Spleen (tissue), 7 donors: ENCODE measurements at regions not wholly inside any gene's neighbourhood (a gene's known extent, or its start where the extent isn't known, plus 50 kb on each side); places are given as distances from the start of the nearest gene placed in this dataset.

Source experiments
- CTCF ChIP-seq, 11 experiments: fragments of 200-600 bp in 7 of 11; fragments of 450-650 bp in 4 of 11; sonication (generic) in 4 of 11; IDR thresholded peaks in 8 of 11; conservative IDR thresholded peaks in 3 of 11; 1 replicate in 7 of 11; 2 replicates in 4 of 11; pipeline versions ENCODE4 v1.4.0 to v1.8.0; 2016 to 2021; ENCODE audit warnings: antibody characterized with exemption in 11 of 11, inconsistent platforms in 4 of 11, mild to moderate bottlenecking in 1 of 11
- POLR2A ChIP-seq, 3 donors: fragments of 450-650 bp; IDR thresholded peaks; one replicate each; pipeline ENCODE4 v1.5.1; 2017; ENCODE audit warnings: antibody characterized with exemption in 3 of 3, mild to moderate bottlenecking in 1 of 3
- POLR2AphosphoS5 ChIP-seq, 3 donors: sonication (generic); formaldehyde crosslinking; IDR thresholded peaks; one replicate each; pipeline ENCODE4 v1.5.1; 2017; ENCODE audit warnings: antibody characterized with exemption in 3 of 3
- donor health status: DM: no; HTN: no; CAD: no; lungs with moderate emphysema.
- donor health status: DM: no; HTN: no; CAD: no.
- donor health status: DM: no; HTN: no; CAD: no.

- TF ChIP-seq CTCF (IDR thresholded peaks at IDR 0.05 in 8 of 11, conservative IDR thresholded peaks at IDR 0.05 in 3 of 11) = no peak
- no peak for TF ChIP-seq POLR2A (IDR thresholded peaks at IDR 0.05)
- TF ChIP-seq POLR2AphosphoS5 (IDR thresholded peaks at IDR 0.05) = no peak
Observed at GRCh38 chr4:32661229-32661628, 1941.1 kb downstream of the PCDH7 start.
